ENCODE measurements at regions not wholly inside any gene's neighbourhood (a gene's known extent, or its start where the extent isn't known, plus 50 kb on each side); places are given as distances from the start of the nearest gene placed in this dataset.

DNA sequence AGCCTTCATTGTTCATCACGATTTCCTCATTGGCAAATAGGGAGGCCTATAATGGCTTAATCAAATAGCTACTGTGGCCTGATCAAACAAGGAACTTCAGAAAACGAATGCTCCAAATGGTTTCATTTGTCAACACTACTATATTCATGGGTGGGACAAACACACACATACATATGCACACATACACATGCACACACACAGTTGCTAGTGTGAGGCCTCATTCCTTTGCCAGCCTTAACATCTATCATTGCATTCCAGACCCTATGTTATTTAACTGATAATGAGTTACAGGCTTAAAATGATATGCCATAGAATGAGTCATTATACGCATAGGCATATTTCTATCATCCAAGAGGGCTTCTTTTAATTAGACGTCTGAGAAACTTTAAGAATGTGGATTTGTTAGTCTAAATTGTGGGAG, 140.2 kb downstream of the KLF5 start:
- Histone ChIP-seq H3K9me3 (ENCODE audit: control insufficient read depth, low read length) (no peaks in the 10 kb centered on the region), H3K4me1 (ENCODE audit: control insufficient read depth, insufficient read depth, low read length) (no peaks in the 10 kb centered on the region), H3K27ac (ENCODE audit: insufficient read depth, low read depth, low read length, poor library complexity, severe bottlenecking) (no peak overlapping the region), H3K27me3 (ENCODE audit: control insufficient read depth, insufficient read depth, low read length, poor library complexity, severe bottlenecking) (no peaks in the 10 kb centered on the region), H3K4me3 (ENCODE audit: insufficient read depth, low read depth, low read length) (no peak overlapping the region), H3K36me3 (ENCODE audit: control insufficient read depth, insufficient read depth, low read length) (no peaks in the 10 kb centered on the region)
- 94 to 96% methylated on average over 4 of the region's 4 CpGs for WGBS, 2 experiments

DNA sequence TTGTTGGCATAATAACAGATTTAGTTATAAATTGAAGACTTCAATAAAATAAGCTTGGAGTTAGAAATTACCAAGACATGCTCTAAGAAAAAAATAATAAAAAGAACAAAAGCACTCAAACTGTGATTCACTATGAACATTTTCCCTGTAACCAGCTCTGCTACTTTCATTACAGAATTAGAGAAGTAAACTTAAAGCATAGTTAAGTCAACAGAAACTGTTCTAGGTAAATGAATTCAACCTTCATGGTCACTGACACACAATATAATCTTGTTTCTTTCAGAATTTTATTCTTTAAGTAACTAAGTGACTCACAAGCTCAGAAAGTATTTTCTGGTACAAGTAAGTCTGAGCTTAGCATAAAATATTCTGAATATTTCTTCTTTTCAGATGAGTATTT, 136.3 kb downstream of the KLF5 start:
- Histone ChIP-seq H3K27ac (ENCODE audit: insufficient read depth, low read depth, low read length, poor library complexity, severe bottlenecking) (no peak overlapping the region), H3K4me3 (ENCODE audit: insufficient read depth, low read depth, low read length) (no peak overlapping the region), H3K4me1 (ENCODE audit: control insufficient read depth, insufficient read depth, low read length) (no peaks in the 10 kb centered on the region), H3K9me3 (ENCODE audit: control insufficient read depth, low read length) (no peaks in the 10 kb centered on the region), H3K36me3 (ENCODE audit: control insufficient read depth, insufficient read depth, low read length) (no peaks in the 10 kb centered on the region), H3K27me3 (ENCODE audit: control insufficient read depth, insufficient read depth, low read length, poor library complexity, severe bottlenecking) (no peaks in the 10 kb centered on the region)

DNA sequence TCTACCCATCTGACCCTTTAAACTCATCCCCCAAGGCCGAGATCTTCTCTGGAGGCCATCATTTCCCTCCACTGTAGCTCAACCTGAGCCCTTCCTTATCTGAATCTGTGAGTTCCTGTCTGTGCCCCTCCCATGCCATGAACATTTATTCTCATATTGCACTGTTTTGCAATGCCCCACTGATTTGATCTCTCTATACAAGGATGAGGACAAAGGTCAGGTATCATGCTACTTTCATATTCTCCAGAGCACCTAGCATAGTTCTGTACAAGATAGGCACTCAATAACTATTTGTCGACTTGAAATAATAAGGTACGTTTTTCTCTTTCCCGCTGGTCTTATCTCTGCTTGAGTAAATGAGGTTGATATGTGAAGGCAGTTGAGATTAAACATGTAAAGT, 135.5 kb downstream of the KLF5 start:
- Histone ChIP-seq H3K27ac (ENCODE audit: insufficient read depth, low read depth, low read length, poor library complexity, severe bottlenecking) (no peak overlapping the region), H3K4me1 (ENCODE audit: control insufficient read depth, insufficient read depth, low read length) (peaks cover 4% of the 10 kb centered on the region), H3K9me3 (ENCODE audit: control insufficient read depth, low read length) (no peaks in the 10 kb centered on the region), H3K36me3 (ENCODE audit: control insufficient read depth, insufficient read depth, low read length) (no peaks in the 10 kb centered on the region), H3K27me3 (ENCODE audit: control insufficient read depth, insufficient read depth, low read length, poor library complexity, severe bottlenecking) (no peaks in the 10 kb centered on the region), H3K4me3 (ENCODE audit: insufficient read depth, low read depth, low read length) (no peak overlapping the region)
- WGBS, 2 experiments: 93 to 97% methylated on average over 4 of the region's 4 CpGs

DNA sequence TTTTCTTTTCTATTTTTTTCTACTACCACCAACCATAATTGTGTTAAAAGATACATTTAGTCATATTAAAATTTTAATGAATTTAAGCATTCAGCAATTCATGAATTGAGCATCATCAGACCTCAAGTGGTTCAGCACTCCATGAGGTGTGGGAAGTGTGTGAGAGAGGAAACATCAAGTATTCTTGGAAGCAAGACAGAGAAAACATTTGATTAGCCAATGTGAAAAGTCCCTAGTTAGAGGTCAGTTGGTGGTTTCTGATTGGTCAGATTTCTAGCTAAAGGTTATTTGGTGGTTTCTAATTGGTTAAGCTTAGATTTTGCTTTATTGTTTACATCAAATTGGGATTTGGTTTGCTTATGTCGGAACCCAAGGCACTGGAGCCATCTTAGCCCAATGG, 134.7 kb downstream of the KLF5 start:
- Histone ChIP-seq H3K36me3 (ENCODE audit: control insufficient read depth, insufficient read depth, low read length) (no peaks in the 10 kb centered on the region), H3K4me1 (ENCODE audit: control insufficient read depth, insufficient read depth, low read length) (peaks cover 5% of the 10 kb centered on the region), H3K27me3 (ENCODE audit: control insufficient read depth, insufficient read depth, low read length, poor library complexity, severe bottlenecking) (no peaks in the 10 kb centered on the region), H3K4me3 (ENCODE audit: insufficient read depth, low read depth, low read length) (no peak overlapping the region), H3K27ac (ENCODE audit: insufficient read depth, low read depth, low read length, poor library complexity, severe bottlenecking) (no peak overlapping the region), H3K9me3 (ENCODE audit: control insufficient read depth, low read length) (no peaks in the 10 kb centered on the region)
- WGBS, 2 experiments: 67 to 100% methylated on average over 1 of the region's 1 CpG

DNA sequence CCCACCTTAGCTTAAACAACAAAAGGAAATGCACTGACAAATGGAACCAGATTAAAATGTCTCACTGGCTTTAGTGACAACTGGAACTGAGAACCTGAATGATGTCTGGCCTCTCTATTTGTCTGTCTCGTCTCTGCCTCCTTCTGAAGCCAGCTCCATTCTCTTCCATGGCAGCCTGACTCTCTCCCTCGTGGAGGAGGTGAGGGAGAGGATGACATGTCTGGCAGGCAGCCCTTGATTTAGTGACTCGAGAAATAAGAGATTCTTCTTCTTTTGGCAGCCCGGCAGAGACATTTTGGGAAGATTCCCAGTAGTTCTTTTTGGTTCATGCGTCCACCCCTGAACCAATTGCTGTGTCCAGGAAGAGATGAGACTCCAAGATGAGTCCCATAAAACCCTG, 131.7 kb downstream of the KLF5 start:
- Histone ChIP-seq H3K4me1 (ENCODE audit: control insufficient read depth, insufficient read depth, low read length) (peaks cover 5% of the 10 kb centered on the region), H3K27me3 (ENCODE audit: control insufficient read depth, insufficient read depth, low read length, poor library complexity, severe bottlenecking) (no peaks in the 10 kb centered on the region), H3K27ac (ENCODE audit: insufficient read depth, low read depth, low read length, poor library complexity, severe bottlenecking) (no peak overlapping the region), H3K9me3 (ENCODE audit: control insufficient read depth, low read length) (no peaks in the 10 kb centered on the region), H3K4me3 (ENCODE audit: insufficient read depth, low read depth, low read length) (no peak overlapping the region), H3K36me3 (ENCODE audit: control insufficient read depth, insufficient read depth, low read length) (no peaks in the 10 kb centered on the region)
- WGBS, 2 experiments: 77 to 88% methylated on average over 5 of the region's 5 CpGs

DNA sequence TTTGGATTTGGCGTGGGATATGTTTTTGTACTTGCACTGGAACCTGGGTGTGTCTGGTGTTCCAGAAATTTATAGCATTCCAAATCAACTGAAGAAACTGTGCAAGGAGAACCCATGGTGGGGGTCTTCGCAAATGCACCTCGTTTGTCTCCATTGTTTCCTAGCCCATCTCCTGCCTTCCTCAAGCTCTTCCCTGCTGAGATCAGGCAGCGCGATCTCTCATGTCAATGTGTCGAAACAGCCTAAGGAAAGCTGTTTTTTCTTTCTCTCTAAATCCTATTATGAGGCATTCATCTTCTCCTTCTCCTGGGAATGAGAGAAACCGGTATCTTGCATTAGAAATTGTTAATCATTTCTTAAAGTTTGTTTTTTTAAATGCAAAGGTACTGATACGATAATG, 131.0 kb downstream of the KLF5 start:
- H3K4me1 ChIP-seq (ENCODE audit: control insufficient read depth, insufficient read depth, low read length): peaks cover 5% of the 10 kb centered on the region
- H3K4me3 ChIP-seq (ENCODE audit: insufficient read depth, low read depth, low read length): no peak overlapping the region
- WGBS, 2 experiments: 23 to 35% methylated on average over 7 to 8 of the region's 8 CpGs
- no peaks in the 10 kb centered on the region for H3K27me3 ChIP-seq (ENCODE audit: control insufficient read depth, insufficient read depth, low read length, poor library complexity, severe bottlenecking)
- H3K9me3 ChIP-seq (ENCODE audit: control insufficient read depth, low read length): no peaks in the 10 kb centered on the region
- H3K27ac ChIP-seq (ENCODE audit: insufficient read depth, low read depth, low read length, poor library complexity, severe bottlenecking): no peak overlapping the region
- H3K36me3 ChIP-seq (ENCODE audit: control insufficient read depth, insufficient read depth, low read length): no peaks in the 10 kb centered on the region

DNA sequence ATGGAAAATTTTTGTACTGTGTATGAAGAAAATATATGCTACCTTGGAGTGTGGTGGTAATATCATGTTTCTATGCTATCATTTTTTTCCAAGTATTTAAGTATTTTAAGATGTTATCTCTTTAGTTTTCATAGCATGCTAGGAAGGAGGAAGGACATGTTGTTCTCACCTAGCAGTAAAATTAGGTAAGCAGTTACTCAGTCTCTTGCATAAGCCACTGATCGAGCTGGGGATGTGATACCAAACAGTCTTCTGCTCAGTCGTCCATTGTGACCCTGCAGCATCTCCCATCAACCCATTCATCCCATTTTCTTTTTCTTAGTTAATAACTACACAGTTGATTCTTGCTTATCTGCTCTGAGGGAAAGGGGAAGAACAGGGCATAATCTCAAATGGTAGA, 130.6 kb downstream of the KLF5 start:
- H3K4me1 ChIP-seq (ENCODE audit: control insufficient read depth, insufficient read depth, low read length): peaks cover 5% of the 10 kb centered on the region
- no peaks in the 10 kb centered on the region for H3K27me3 ChIP-seq (ENCODE audit: control insufficient read depth, insufficient read depth, low read length, poor library complexity, severe bottlenecking)
- WGBS, 2 experiments: 68 to 74% methylated on average over 2 of the region's 2 CpGs
- H3K4me3 ChIP-seq (ENCODE audit: insufficient read depth, low read depth, low read length): no peak overlapping the region
- no peaks in the 10 kb centered on the region for H3K9me3 ChIP-seq (ENCODE audit: control insufficient read depth, low read length)
- no peak overlapping the region for H3K27ac ChIP-seq (ENCODE audit: insufficient read depth, low read depth, low read length, poor library complexity, severe bottlenecking)
- no peaks in the 10 kb centered on the region for H3K36me3 ChIP-seq (ENCODE audit: control insufficient read depth, insufficient read depth, low read length)

DNA sequence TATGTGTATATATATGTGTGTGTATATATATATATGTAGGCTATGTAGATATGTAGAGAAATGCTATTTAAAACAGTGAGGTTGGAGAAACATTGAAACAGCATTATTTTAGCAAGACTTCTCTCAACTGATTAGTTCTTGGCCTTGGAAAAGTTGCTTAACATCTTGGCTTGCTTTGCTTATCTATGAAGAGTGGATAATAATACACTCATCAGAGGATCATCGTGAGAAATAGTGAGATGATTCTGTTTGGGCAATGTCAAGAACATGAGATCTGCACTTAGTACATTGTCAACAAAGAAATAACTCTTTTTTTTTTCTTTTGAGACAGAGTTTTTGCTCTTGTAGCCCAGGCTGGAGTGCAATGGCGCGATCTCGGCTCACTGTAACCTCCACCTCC, 128.3 kb downstream of the KLF5 start:
- H3K4me1 ChIP-seq (ENCODE audit: control insufficient read depth, insufficient read depth, low read length): peaks cover 5% of the 10 kb centered on the region
- no peaks in the 10 kb centered on the region for H3K9me3 ChIP-seq (ENCODE audit: control insufficient read depth, low read length)
- no peaks in the 10 kb centered on the region for H3K36me3 ChIP-seq (ENCODE audit: control insufficient read depth, insufficient read depth, low read length)
- WGBS, 2 experiments: 91 to 98% methylated on average over 4 of the region's 4 CpGs
- H3K27ac ChIP-seq (ENCODE audit: insufficient read depth, low read depth, low read length, poor library complexity, severe bottlenecking): no peak overlapping the region
- H3K27me3 ChIP-seq (ENCODE audit: control insufficient read depth, insufficient read depth, low read length, poor library complexity, severe bottlenecking): no peaks in the 10 kb centered on the region
- no peak overlapping the region for H3K4me3 ChIP-seq (ENCODE audit: insufficient read depth, low read depth, low read length)

DNA sequence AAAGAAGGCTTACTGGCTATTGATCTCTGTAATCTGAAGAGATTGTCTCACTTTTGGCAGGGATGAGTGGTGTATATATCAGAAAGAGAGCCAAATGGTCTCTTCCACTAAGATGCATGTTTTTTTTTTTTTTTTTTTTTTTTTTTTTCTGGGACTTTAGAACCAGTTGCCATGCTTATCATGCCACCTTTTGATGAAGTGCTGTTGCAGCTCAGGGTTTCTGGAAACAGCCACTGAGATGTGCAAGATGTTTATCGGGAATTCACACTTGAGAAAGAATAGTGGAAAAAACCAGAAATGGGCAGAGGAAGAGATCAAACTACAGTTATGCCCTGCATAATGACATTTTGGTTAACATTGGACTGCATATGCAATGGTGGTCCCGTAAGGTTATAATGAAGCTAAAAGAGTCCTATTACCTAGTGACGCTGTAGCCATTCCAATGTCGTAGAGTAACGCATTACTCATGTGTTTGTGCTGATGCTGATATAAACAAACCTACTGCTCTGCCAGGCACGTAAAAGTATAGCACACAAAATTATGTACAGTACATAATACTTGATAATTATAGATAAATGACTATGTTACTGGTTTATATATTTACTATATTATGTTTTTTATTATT, 121.0 kb downstream of the KLF5 start:
- Histone ChIP-seq H3K27me3 (ENCODE audit: control insufficient read depth, insufficient read depth, low read length, poor library complexity, severe bottlenecking) (no peaks in the 10 kb centered on the region), H3K4me3 (ENCODE audit: insufficient read depth, low read depth, low read length) (no peak overlapping the region), H3K36me3 (ENCODE audit: control insufficient read depth, insufficient read depth, low read length) (no peaks in the 10 kb centered on the region), H3K4me1 (ENCODE audit: control insufficient read depth, insufficient read depth, low read length) (no peaks in the 10 kb centered on the region), H3K27ac (ENCODE audit: insufficient read depth, low read depth, low read length, poor library complexity, severe bottlenecking) (no peak overlapping the region), H3K9me3 (ENCODE audit: control insufficient read depth, low read length) (no peaks in the 10 kb centered on the region)
- WGBS, 2 experiments: 98% methylated on average over 5 of the region's 6 CpGs

DNA sequence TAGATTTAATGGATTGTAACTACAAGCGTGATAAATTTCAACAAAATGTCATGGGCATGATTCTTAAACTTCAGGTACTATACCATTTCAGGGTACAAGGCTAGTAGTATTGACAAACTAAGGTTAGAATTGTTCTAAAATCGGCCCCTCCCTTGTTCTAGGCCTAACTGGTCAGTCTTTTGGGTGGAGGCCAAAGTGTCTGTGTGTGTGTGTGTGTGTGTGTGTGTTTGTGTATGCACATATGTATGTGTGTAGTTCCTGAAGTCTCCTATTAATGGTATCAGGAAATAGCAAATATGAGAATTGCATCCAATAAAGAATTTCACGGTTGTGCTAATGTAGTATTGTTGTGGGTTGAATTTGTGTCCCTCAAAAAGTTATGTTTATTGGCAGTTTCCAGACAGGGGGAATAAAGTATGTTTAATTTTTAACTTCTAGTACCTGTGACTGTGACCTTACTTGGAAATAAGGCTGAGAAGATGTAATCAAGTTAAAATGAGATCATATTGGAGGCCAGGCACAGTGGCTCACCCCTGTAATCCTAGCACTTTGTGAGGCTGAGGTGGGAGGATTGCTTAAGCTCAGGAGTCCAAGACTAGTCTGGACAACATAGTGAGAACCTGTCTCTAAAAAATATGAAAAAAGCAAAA, 119.2 kb downstream of the KLF5 start:
- H3K27me3 ChIP-seq (ENCODE audit: control insufficient read depth, insufficient read depth, low read length, poor library complexity, severe bottlenecking): no peaks in the 10 kb centered on the region
- 91 to 95% methylated on average over 3 of the region's 3 CpGs for WGBS, 2 experiments
- H3K36me3 ChIP-seq (ENCODE audit: control insufficient read depth, insufficient read depth, low read length): no peaks in the 10 kb centered on the region
- H3K4me1 ChIP-seq (ENCODE audit: control insufficient read depth, insufficient read depth, low read length): no peaks in the 10 kb centered on the region
- no peak overlapping the region for H3K27ac ChIP-seq (ENCODE audit: insufficient read depth, low read depth, low read length, poor library complexity, severe bottlenecking)
- no peaks in the 10 kb centered on the region for H3K9me3 ChIP-seq (ENCODE audit: control insufficient read depth, low read length)
- no peak overlapping the region for H3K4me3 ChIP-seq (ENCODE audit: insufficient read depth, low read depth, low read length)

Data from ectodermal cell (in vitro differentiated cells).